ENCODE measurements at regions not wholly inside any gene's neighbourhood (a gene's known extent, or its start where the extent isn't known, plus 50 kb on each side); places are given as distances from the start of the nearest gene placed in this dataset.

- TF ChIP-seq CTCF (IDR thresholded peaks at IDR 0.05), result no peak
- TF ChIP-seq EZH2phosphoT487 (IDR thresholded peaks at IDR 0.05), result no peak
Measured at GRCh38 chr11:97289823-97290222, 900.0 kb downstream of the JRKL start.
